ENCODE measurements at regions not wholly inside any gene's neighbourhood (a gene's known extent, or its start where the extent isn't known, plus 50 kb on each side); places are given as distances from the start of the nearest gene placed in this dataset.
A peak's percentile ranks its signal among the peaks of the same experiment; 100 is the strongest.

GRCh38 chr21:21921410-21922232, 923.4 kb downstream of the NCAM2 start (continued):
- no peak for TF ChIP-seq BRCA1 (IDR thresholded peaks at IDR 0.05; ENCODE audit: low read depth, low read length)
- no peak for TF ChIP-seq SRF (IDR thresholded peaks at IDR 0.05; ENCODE audit: low read depth, low read length)
- no peak for TF ChIP-seq NRF1 (IDR thresholded peaks at IDR 0.05; ENCODE audit: low read depth, low read length)
- no peak for TF ChIP-seq ASH2L (IDR thresholded peaks at IDR 0.05; ENCODE audit: low read length)
- no peak for TF ChIP-seq TBP (IDR thresholded peaks at IDR 0.05; ENCODE audit: low read depth, low read length)
- TF ChIP-seq RAD21 (IDR thresholded peaks at IDR 0.05 in 1 of 2, conservative IDR thresholded peaks at IDR 0.05 in 1 of 2; ENCODE audit: low read depth in 2 of 2, low read length in 2 of 2), result peak; percentile 89 to 90
- TF ChIP-seq HDAC6 (IDR thresholded peaks at IDR 0.05; ENCODE audit: low read depth, low read length), result no peak
- TF ChIP-seq RNF2 (IDR thresholded peaks at IDR 0.05; ENCODE audit: borderline replicate concordance, low read depth, low read length, missing control alignments, poor library complexity, severe bottlenecking), result no peak
- TF ChIP-seq EP300 (IDR thresholded peaks at IDR 0.05; ENCODE audit: borderline replicate concordance in 1 of 2, low read depth in 2 of 2, low read length in 2 of 2), result no peak
- no peak for TF ChIP-seq GABPA (IDR thresholded peaks at IDR 0.05; ENCODE audit: borderline replicate concordance, insufficient read depth, low read length)
- no peak for TF ChIP-seq E2F6 (IDR thresholded peaks at IDR 0.05)
- no peak for TF ChIP-seq SP1 (IDR thresholded peaks at IDR 0.05; ENCODE audit: low read depth, low read length)

Data from H1 (cell line).